HG02973 (cell line): ENCODE measurements at regions not wholly inside any gene's neighbourhood (a gene's known extent, or its start where the extent isn't known, plus 50 kb on each side); places are given as distances from the start of the nearest gene placed in this dataset.
"Not testable (repeated sequence)": the region's sequence is repeated elsewhere in the genome, so short reads cannot be mapped to it uniquely, and the experiment has no call there.

Experiments used
- ATAC-seq: cut with Tn5 transposase; IDR thresholded peaks from one replicate; pipeline ENCODE4 v1.9.1; 2021; ENCODE audit warnings: moderate library complexity; ENCODE audit not compliant: unreplicated experiment

DNA sequence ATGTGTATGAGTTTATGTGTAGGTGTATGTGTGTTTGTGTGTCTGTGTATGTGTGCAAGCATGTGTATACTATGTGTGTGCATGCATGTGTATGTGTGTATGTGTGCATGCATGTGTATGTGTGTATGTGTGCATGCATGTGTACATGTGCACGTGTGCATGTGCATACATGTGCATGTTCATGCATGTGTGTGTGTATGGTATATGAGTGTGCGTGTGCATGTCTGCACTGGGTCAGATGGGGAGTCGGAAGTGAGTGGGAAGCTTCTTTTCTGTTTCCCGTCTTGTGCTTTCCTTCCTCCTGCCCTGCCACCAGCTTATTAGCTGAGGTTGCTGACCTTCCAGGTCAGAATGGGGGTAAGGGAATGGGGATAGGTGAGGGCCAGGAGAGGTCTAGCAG lies 174.7 kb downstream of the MAP2K4 start:
- ATAC-seq: no peak

DNA sequence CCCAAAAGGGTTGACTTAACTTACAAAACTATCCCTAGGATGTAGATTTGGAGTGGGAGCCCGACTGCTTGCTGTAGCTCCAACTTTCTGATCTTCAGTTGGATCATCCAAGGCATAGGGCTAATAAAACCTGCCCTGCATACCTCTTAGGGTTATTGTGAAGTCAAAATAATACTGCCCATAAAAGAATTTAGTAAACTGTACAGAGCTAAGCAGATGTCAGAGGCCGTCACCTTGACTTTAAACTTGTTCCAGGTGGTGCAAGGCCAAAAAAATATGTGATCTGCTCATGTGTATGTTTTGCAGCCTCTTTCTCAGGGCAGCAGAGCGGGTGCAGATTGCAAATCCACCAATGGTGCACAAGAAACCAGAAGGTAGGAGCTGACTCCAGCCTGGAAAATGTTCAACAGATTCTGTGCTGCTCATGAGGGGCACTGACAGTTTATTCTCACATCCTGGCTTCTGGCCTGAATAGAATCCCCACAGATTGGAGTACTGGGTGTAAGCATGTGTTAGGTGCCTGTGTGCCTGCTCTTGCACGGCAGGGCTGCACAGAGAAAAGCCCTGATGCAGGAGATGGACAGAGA lies 180.7 kb downstream of the MAP2K4 start:
- no peak for ATAC-seq

DNA sequence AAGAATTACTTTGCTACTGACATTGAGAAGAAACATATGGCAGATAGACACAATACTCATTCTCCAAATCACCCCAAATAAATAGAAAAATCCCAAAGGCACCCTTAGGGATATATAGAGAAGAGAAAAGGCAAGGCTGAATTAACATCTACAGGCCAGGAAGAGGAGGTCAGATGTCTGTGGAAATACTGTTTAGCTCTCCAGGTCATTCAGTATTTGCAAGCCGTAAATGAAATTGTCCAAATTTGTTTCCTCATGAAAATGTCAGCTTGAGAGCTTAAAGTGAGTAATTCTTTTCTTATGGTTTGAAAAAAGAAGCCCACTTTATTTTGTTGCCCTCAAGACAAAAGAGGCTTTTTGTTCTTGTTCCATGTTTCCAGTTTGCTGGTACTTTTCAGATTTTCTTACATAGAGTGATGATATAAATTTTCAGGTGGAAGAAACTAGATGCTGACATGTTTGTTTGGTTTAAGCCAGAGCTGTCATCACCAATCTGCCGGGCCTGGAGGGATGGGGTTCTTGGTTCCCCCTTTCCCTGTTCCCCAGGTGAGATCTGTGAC lies 189.0 kb downstream of the MAP2K4 start:
- ATAC-seq: no peak

DNA sequence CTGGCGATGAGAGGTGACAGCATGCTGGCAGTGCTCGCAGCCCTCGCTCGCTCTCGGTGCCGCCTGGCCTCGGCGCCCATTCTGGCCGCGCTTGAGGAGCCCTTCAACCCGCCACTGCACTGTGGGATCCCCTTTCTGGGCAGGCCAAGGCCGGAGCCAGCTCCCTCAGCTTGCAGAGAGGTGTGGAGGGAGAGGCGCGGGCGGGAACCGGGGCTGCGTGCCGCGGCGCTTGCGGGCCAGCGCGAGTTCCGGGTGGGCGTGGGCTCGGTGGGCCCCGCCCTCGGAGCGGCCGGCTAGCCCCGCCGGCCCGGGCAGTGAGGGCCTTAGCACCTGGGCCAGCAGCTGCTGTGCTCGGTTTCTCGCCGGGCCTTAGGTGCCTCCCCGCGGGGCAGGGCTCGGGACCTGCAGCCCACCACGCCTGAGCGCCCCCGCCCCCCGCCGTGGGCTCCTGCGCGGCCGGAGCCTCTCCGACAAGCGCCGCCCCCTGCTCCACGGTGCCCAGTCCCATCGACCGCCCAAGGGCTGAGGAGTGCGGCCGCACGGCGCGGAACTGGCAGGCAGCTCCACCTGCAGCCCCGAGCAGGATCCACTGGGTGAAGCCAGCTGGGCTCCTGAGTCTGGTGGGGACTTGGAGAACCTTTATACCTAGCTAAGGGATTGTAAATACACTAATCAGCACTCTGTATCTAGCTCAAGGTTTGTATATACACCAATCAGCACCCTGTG lies 200.2 kb downstream of the MAP2K4 start:
- not testable (repeated sequence) for ATAC-seq

DNA sequence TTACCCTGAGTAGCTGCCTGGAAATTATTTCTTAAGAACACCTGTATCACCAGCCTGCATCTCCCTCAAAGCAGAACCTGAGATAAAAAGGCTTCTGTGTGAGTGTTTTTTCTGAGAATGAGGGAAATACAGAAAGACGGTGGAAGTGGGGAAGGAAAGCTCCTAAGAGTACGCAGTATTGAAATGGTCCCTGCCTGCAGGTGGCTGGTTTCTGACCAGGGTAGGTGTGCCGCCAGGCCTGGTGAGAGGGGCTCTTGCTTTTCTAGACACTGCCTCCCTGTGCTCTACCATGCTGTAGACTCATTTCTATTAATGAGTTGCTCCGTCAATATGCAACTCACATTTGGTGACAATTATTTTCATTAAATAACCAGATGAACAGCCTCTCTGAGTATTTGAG lies 201.7 kb downstream of the MAP2K4 start:
- no peak for ATAC-seq

DNA sequence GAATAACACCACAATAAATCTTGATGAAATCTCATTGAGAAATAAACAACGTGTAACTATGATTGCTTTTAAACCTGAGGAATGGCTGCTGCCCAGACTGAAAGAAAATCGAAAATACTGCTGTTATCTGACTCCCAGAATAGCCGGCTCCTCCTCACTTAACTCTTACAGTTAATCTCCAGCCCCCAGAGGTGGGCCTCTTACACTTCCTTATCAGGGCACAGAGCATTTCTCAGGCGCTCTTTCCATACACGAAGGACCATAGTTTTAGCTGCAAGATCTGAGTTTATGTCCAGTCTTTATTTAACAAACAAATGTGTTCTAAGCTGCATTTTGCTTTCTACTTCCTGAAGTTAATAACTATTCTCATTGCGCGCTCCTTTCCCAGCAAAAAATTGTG lies 206.9 kb downstream of the MAP2K4 start:
- no peak for ATAC-seq

DNA sequence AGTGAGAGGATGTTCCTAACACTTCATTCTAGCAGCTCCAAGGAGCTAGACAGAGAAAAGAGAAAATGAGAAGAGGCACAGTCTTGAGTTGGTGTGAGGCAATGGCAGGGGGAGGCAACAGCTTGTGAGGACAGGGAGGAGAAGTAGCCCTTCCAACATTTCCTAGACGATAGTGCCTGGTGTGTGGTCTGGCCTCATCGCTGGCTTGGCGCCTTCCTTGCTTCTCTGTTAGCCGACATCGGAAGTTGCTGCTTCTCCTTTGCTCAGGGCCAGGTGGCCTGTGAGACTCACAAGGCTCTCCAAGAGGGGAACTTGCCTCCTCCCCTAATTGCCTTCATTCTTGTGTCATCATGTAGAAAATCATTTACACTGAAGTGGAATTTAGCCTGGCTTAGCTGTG lies 208.7 kb downstream of the MAP2K4 start:
- no peak for ATAC-seq

DNA sequence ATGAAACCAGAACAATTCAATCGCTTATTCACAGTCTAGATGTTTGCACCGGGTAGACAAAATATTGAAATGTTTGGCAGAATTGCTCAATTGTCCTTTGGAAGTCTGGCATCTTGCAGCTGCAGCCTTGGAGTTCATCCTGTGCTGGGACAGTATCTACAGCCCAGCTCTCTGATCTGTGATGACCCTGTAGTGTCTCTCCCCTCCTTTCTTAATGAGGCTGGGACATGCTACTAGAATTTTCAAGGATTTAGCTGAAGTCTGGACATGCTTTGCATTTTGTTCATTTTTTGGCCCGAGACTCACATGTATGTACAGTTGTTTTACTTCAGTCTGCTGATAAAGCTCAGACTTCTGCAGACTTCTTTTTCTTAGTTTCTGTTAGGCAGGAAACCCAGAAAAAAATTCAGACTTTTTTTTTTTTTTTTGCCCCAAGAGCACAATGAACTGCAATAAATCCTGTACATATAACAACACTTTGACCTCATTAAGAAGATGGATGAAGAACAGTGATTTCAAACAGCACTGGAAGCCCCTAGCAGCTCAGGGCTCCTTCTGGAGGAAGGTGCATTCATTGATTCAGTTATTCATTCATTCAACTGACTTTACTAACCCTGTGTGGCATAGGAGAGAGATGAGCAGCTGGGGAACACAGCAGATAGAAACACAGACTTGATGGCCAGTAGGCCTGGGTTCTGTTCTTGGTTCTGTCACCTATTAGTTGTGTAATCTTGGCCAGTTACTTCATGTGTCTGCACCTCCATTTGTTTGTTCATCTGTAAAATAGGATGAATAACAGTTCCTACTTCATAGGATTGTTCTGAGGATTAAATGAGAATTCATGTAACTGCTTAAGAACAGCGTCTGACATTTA lies 210.0 kb downstream of the MAP2K4 start:
- no peak for ATAC-seq

DNA sequence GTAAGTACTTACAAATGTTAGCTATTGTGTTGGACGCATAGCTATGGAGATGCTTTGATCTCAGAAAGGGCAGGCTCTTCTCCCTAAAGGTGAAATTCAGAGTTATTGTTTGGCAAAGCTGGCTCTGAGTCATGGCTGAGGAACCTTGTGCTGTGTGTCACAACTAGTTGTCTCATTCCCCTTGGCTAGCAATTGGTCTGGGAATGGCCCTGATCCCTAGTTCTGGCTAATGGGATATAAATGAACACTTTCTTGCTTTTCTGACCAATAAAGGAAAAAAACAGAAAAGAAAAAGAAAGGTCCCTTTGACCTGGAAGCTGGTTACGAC lies 210.6 kb downstream of the MAP2K4 start:
- no peak for ATAC-seq

DNA sequence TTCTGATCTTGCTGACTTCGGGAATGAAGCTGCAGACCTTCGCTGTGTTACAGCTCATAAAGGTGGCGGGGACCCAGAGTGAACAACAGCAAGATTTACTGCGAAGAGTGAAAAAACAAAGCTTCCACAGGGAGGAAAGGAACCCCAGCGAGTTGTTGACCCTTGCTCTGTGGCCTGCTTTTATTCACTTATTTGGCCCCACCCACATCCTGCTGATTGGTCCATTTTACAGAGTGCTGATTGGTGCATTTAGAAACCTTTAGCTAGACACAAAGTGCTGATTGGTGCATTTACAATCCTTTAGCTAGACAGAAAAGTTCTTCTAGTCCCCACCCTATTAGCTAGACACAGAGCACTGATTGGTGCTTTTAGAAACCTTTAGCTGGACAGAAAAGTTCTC lies 218.3 kb downstream of the MAP2K4 start:
- not testable (repeated sequence) for ATAC-seq

DNA sequence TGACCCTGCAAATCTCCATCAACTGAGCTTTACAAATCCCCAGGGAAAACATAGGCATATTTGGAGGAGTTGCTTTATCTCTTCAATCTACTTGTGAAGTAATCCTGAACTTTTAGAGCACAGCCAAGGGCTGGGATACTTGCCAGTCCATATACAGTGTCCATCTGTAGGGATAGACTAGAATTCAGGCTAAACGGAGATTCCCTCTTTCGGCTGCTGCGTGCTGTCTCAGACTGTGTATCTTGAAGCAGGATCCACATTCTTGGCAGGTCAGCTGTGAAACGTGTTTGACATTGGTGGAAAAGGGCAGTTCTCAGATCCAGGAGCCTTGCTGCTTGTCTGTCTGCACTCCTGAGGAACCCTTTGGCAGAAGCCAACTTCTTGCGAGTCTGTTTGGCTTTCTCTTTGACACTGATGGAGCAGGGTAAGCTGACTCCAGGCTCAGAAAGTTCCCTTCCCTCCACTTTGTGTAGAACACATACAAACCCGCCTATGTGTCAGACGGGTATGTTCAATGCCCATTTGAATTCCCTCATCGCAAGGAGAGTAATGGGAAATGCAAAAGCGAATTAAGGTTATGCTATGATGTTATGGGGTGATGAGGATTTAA lies 221.8 kb downstream of the MAP2K4 start:
- ATAC-seq: no peak

DNA sequence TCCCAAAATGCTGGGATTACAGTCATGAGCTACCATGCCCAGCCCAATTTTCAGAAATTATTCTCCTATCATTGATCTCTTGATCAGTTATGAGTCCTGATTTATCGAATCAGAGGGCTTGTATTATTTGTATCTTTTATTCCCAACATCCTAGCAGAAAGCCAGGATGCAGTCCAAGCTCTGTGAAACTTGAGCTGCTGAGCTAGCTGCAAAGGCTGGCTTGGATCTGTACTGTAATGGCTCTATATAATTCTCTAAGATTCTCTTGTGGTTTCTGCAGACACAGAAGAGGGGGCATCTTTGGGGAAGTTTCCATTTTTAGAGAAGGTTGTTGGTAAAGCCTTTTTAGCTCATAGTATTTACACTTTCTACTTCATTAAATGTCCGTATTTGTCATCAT lies 227.1 kb downstream of the MAP2K4 start:
- ATAC-seq: no peak

DNA sequence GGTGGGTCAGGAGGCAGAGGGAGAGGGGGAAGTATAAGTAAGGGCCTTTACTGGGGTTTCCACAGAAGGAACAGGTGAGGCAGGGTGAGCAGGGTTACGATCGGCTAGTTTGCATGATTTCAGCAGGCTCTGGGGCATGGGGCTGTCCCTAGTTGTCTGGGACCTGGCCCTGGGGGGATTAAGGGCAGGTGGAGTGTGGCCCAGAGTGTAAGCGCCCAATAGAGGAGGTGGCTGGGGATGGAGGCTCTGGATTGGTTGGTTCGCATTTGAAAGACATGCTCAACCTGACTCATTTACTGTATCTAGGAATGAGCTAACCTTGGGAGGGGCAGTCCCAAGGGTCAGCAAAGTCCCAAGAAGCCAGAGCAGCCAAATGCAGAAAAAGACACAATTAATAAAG lies 230.3 kb downstream of the MAP2K4 start:
- ATAC-seq: no peak

DNA sequence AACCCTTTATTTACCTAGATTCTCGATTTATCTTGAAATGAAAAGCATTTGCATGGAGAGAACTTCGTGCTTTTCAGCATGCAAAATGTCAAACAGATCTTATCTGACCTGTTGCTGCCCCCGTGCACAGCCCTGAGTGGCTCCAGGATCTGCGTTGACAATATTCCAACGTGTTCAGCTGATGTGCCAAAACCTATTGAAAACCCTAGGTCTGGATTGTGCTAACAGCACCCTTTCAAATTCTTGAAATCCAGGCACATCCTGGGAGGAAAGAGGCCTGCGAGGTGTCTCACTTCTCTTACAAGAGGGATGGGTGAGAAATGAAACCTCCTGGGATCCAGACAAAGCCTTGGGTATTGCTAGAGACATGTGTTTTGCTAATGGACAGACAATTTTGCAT lies 231.8 kb downstream of the MAP2K4 start:
- no peak for ATAC-seq

DNA sequence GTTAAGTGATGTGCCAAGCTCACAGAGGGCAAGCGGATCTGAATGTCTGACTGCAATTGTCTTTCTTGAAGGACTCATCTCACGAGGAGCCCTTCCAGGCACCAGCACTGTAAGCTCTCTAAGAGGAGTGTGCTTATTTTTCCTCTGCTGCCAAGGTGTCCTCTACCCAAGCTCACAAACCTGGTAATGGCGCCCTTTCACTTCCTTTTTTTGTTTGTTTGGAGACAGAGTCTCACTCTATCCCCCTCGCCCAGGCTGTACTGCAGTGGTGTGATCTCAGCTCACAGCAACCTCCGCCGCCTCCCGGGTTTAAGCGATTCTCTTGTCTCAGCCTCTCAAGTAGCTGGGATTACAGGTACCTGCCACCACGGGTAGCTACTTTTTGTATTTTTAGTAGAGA lies 233.8 kb downstream of the MAP2K4 start:
- ATAC-seq: no peak

DNA sequence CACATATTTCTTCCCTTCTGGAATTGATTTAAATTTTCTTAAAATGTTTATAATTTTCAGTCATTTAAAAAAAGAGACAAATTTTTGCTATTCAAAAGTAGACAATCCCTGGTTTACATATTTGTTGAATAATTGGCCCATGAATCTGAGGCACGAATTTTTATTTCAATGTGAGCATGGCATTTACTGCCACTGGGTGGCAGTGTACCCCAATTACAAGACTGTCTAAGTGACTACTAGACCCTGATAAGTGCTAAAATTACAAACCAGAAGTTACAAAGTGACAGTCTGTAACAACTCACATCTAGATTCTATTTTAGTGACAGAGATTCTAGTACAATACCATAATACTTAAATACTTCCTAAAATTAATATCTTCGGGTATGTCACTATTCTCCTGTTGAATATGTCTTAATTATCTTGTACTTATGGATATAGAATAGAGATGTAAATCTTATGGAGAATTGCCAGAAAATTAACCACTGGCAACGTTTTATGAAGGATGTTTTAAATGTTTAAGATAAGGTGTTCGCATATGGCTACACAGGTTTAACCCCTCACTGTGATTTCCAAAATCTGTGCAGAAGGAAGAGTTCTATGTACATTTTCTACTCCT lies 235.8 kb downstream of the MAP2K4 start:
- ATAC-seq: no peak

DNA sequence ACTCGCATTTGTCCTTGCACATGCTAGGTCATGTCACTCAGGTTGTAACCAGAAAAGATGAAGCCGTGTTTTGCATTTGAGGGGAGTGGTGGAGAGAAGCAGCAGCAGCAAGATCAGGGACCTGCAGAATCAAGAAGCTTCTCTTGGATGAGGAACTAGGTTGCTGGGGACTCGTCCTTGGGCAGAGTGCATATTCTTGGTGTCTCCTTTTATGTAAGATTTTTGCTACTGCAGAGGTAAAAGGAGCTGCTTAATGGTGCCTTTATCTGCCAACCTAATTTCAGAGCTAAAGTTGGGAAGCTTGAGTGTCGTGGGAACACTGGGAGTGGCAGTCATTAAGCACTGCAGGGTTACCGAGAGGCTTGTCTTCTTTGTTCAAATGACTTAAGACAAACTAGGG lies 236.5 kb downstream of the MAP2K4 start:
- no peak for ATAC-seq

DNA sequence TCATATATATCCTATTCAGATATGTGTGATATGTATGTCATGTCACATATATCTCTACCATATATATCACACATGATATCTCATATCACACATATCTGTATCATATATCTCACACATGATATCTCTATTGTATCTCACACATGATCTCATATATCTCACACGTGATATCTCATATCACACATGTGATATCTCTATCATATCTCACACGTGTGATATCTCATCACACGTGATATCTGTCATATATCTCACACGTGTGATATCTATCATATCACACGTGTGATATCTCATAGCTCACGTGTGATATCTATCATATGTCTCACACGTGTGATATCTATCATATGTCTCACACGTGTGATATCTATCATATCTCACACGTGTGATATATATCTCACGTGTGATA lies 240.7 kb downstream of the MAP2K4 start:
- ATAC-seq: no peak

DNA sequence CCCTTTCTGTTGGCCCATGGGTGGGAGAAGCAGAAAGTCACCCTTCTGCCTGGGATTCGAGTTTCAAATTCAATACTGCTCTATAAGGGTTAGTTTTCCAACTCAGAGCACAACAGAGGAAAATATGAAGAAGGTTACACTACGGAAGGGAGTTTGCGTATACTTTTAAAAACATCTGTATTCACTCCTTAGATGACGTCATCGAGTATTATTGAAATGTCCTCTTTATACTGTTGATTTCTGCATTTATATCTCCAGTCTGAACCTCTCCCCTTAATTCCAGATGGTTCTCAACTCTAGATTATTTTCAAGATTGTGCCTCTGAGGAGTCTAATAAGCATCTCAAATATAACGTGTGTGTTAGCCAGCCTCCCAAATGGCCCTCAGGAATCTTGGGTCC lies 249.1 kb downstream of the MAP2K4 start:
- ATAC-seq: no peak

DNA sequence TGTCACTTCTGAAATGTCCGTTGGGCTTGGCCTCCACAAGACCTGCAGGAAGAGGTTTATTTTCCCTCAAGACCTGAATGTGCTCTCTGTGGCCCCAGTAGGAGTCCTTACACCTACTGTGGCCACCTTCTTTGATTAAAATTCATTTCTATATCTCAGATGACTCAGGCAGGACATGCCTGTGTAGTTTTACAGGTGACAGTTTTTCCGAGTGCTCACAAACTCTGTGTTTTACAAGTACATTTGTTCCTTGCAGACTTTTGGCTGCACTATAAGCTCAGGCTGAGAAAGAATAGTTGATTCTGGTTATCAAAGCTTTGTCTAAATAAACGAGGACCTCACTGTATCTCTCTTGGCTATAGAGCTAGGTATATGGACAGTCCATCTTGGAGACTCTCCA lies 257.1 kb downstream of the MAP2K4 start:
- no peak for ATAC-seq

DNA sequence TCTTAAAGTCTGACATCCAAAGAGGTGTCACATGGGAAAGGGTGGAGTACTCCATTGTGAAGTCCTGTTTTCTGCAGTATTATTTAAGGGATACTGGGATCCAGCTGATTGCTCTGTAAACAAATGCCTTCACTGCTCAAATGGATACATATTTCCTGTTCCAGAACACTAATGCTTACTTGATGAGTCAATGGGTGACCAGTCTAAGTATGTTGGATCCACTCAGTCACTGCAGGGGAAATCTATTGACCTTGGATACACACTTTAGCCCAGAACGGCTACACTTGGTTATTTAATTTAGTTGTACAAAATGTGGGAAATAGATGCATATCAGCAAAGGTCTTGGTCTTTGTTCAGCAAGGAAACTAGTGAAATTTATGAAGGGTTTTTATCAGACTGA lies 261.4 kb downstream of the MAP2K4 start:
- no peak for ATAC-seq
